ENCODE measurements at regions not wholly inside any gene's neighbourhood (a gene's known extent, or its start where the extent isn't known, plus 50 kb on each side); places are given as distances from the start of the nearest gene placed in this dataset.

GRCh38 chr10:110409926-110410325, 87.8 kb upstream of the DUSP5 start:
- no peak for DNase-seq (ENCODE audit: low read depth)
- TF ChIP-seq CTCF (IDR thresholded peaks at IDR 0.05; ENCODE audit: low read depth, low read length, missing control alignments), result no peak
- in situ Hi-C loops (cut with HindIII; ENCODE audit: low sequenced_read_pairs), result loop anchor here (5.0 kb wide), 3 partner anchors 37 to 92 kb away; no protein-coding TSS in a partner anchor
- H3K4me3 ChIP-seq (ENCODE audit: low read depth, low read length), result no peak overlapping the region

- DNase-seq (ENCODE audit: low read depth), result peak; percentile 71
- no peak for TF ChIP-seq CTCF (IDR thresholded peaks at IDR 0.05; ENCODE audit: low read depth, low read length, missing control alignments)
- in situ Hi-C loops (cut with HindIII; ENCODE audit: low sequenced_read_pairs), result loop anchor here (5.0 kb wide), 3 partner anchors 37 to 92 kb away; no protein-coding TSS in a partner anchor
- H3K4me3 ChIP-seq (ENCODE audit: low read depth, low read length), result no peak overlapping the region
Observed at GRCh38 chr10:110410329-110411046, 87.2 kb upstream of the DUSP5 start.

- no peak for TF ChIP-seq CTCF (IDR thresholded peaks at IDR 0.05; ENCODE audit: low read depth, low read length, missing control alignments)
- no peak overlapping the region for H3K4me3 ChIP-seq (ENCODE audit: low read depth, low read length)
- no peak for DNase-seq (ENCODE audit: low read depth)
- in situ Hi-C loops (cut with HindIII; ENCODE audit: low sequenced_read_pairs), result loop anchor here (5.0 kb wide), 3 partner anchors 36 to 91 kb away; no protein-coding TSS in a partner anchor
Observed at GRCh38 chr10:110411047-110411410, 86.7 kb upstream of the DUSP5 start.

- in situ Hi-C loops (cut with HindIII; ENCODE audit: low sequenced_read_pairs), result loop anchor here (5.0 kb wide), 3 partner anchors 34 to 89 kb away; no protein-coding TSS in a partner anchor
- peak; percentile 91 for DNase-seq (ENCODE audit: low read depth)
- no peak for TF ChIP-seq CTCF (IDR thresholded peaks at IDR 0.05; ENCODE audit: low read depth, low read length, missing control alignments)
- H3K4me3 ChIP-seq (ENCODE audit: low read depth, low read length), result no peak overlapping the region
Observed at GRCh38 chr10:110413049-110413783, 84.5 kb upstream of the DUSP5 start.

GRCh38 chr10:110413903-110414547, 83.7 kb upstream of the DUSP5 start:
- in situ Hi-C loops (cut with HindIII; ENCODE audit: low sequenced_read_pairs), result loop anchor here (5.0 kb wide), 3 partner anchors 33 to 88 kb away; no protein-coding TSS in a partner anchor
- no peak for TF ChIP-seq CTCF (IDR thresholded peaks at IDR 0.05; ENCODE audit: low read depth, low read length, missing control alignments)

GRCh38 chr10:110414548-110415309, 83.0 kb upstream of the DUSP5 start:
- no peak for DNase-seq (ENCODE audit: low read depth)
- in situ Hi-C loops (cut with HindIII; ENCODE audit: low sequenced_read_pairs), result loop anchor here (5.0 kb wide), 3 partner anchors 33 to 88 kb away; no protein-coding TSS in a partner anchor
- no peak for TF ChIP-seq CTCF (IDR thresholded peaks at IDR 0.05; ENCODE audit: low read depth, low read length, missing control alignments)
- H3K4me3 ChIP-seq (ENCODE audit: low read depth, low read length), result no peak overlapping the region

More at GRCh38 chr10:110413903-110414547, 83.7 kb upstream of the DUSP5 start:
- no peak overlapping the region for H3K4me3 ChIP-seq (ENCODE audit: low read depth, low read length)
- no peak for DNase-seq (ENCODE audit: low read depth)
